MV-4-11 (cell line): ENCODE measurements at regions not wholly inside any gene's neighbourhood (a gene's known extent, or its start where the extent isn't known, plus 50 kb on each side); places are given as distances from the start of the nearest gene placed in this dataset.

Experiments
- DNase-seq: peaks from one replicate; lab custom pipeline; 2025; lab: John Stamatoyannopoulos, UW

GRCh38 chr1:63042278-63042677 lies 258.3 kb downstream of the ATG4C start:
- no peak for DNase-seq

GRCh38 chr1:63046539-63046938 lies 262.6 kb downstream of the ATG4C start:
- DNase-seq: no peak

GRCh38 chr1:63049135-63049534 lies 265.2 kb downstream of the ATG4C start:
- no peak for DNase-seq

GRCh38 chr1:63051356-63051755 lies 267.4 kb downstream of the ATG4C start:
- DNase-seq: no peak

- no peak for DNase-seq
These were observed 268.0 kb downstream of the ATG4C start for GRCh38 chr1:63051886-63052285.

GRCh38 chr1:63054184-63054583 lies 268.2 kb upstream of the FOXD3 start:
- no peak for DNase-seq

- DNase-seq: no peak
These were observed 259.0 kb upstream of the FOXD3 start for GRCh38 chr1:63063367-63063766.

GRCh38 chr1:63064135-63064534 lies 258.2 kb upstream of the FOXD3 start:
- no peak for DNase-seq

GRCh38 chr1:63068626-63069025 lies 253.7 kb upstream of the FOXD3 start:
- no peak for DNase-seq

- no peak for DNase-seq
These were observed 253.2 kb upstream of the FOXD3 start for GRCh38 chr1:63069214-63069613.

GRCh38 chr1:63073309-63074306 lies 248.8 kb upstream of the FOXD3 start:
- DNase-seq: no peak

GRCh38 chr1:63074321-63074720 lies 248.0 kb upstream of the FOXD3 start:
- DNase-seq: no peak

GRCh38 chr1:63082766-63083165 lies 239.6 kb upstream of the FOXD3 start:
- DNase-seq: no peak

GRCh38 chr1:63087966-63088365 lies 234.4 kb upstream of the FOXD3 start:
- no peak for DNase-seq

GRCh38 chr1:63099188-63099587 lies 223.2 kb upstream of the FOXD3 start:
- no peak for DNase-seq

- DNase-seq: no peak
These were observed 221.0 kb upstream of the FOXD3 start for GRCh38 chr1:63101336-63101735.

GRCh38 chr1:63103682-63104081 lies 218.7 kb upstream of the FOXD3 start:
- no peak for DNase-seq

- DNase-seq: no peak
These were observed 215.3 kb upstream of the FOXD3 start for GRCh38 chr1:63107066-63107465.

GRCh38 chr1:63108206-63108605 lies 214.2 kb upstream of the FOXD3 start:
- DNase-seq: no peak

- peak; percentile 73 for DNase-seq
These were observed 210.0 kb upstream of the FOXD3 start for GRCh38 chr1:63112155-63112900.

- DNase-seq: no peak
These were observed 206.8 kb upstream of the FOXD3 start for GRCh38 chr1:63115527-63115926.

GRCh38 chr1:63116016-63116415 lies 206.4 kb upstream of the FOXD3 start:
- peak; percentile 61 for DNase-seq

GRCh38 chr1:63119575-63120155 lies 202.7 kb upstream of the FOXD3 start:
- DNase-seq: no peak
